HG02981 (cell line): ENCODE measurements at regions not wholly inside any gene's neighbourhood (a gene's known extent, or its start where the extent isn't known, plus 50 kb on each side); places are given as distances from the start of the nearest gene placed in this dataset.
"Not testable (repeated sequence)": the region's sequence is repeated elsewhere in the genome, so short reads cannot be mapped to it uniquely, and the experiment has no call there.

Source experiments
- ATAC-seq: cut with Tn5 transposase; IDR thresholded peaks from one replicate; pipeline ENCODE4 v1.9.1; 2021; ENCODE audit warnings: mild to moderate bottlenecking, moderate library complexity; ENCODE audit not compliant: unreplicated experiment

- ATAC-seq, result no peak
Measured at GRCh38 chrX:45524296-45524695, 323.6 kb upstream of the DIPK2B start.

- no peak for ATAC-seq
Measured at GRCh38 chrX:45518552-45518951, 317.9 kb upstream of the DIPK2B start.

GRCh38 chrX:45517090-45517973, 316.7 kb upstream of the DIPK2B start:
- ATAC-seq, result no peak

- no peak for ATAC-seq
Measured at GRCh38 chrX:45515262-45516215, 314.9 kb upstream of the DIPK2B start.

GRCh38 chrX:45513042-45513441, 312.4 kb upstream of the DIPK2B start:
- ATAC-seq, result no peak

- no peak for ATAC-seq
Measured at GRCh38 chrX:45508454-45508853, 307.8 kb upstream of the DIPK2B start.

GRCh38 chrX:45506149-45506730, 305.6 kb upstream of the DIPK2B start:
- no peak for ATAC-seq

- no peak for ATAC-seq
Measured at GRCh38 chrX:45505214-45505613, 304.5 kb upstream of the DIPK2B start.

- ATAC-seq, result not testable (repeated sequence)
Measured at GRCh38 chrX:45503787-45504362, 303.2 kb upstream of the DIPK2B start.

GRCh38 chrX:45502396-45502795, 301.7 kb upstream of the DIPK2B start:
- ATAC-seq, result no peak

- no peak for ATAC-seq
Measured at GRCh38 chrX:45497290-45497689, 296.6 kb upstream of the DIPK2B start.

GRCh38 chrX:45485719-45486118, 285.0 kb upstream of the DIPK2B start:
- no peak for ATAC-seq

GRCh38 chrX:45479835-45480422, 279.3 kb upstream of the DIPK2B start:
- no peak for ATAC-seq

GRCh38 chrX:45479196-45479834, 278.6 kb upstream of the DIPK2B start:
- no peak for ATAC-seq

GRCh38 chrX:45472968-45473367, 272.3 kb upstream of the DIPK2B start:
- no peak for ATAC-seq

GRCh38 chrX:45467537-45467936, 266.9 kb upstream of the DIPK2B start:
- not testable (repeated sequence) for ATAC-seq

- not testable (repeated sequence) for ATAC-seq
Measured at GRCh38 chrX:45455732-45456131, 255.1 kb upstream of the DIPK2B start.

- no peak for ATAC-seq
Measured at GRCh38 chrX:45454290-45454689, 253.6 kb upstream of the DIPK2B start.

- ATAC-seq, result no peak
Measured at GRCh38 chrX:45449982-45450381, 249.3 kb upstream of the DIPK2B start.

GRCh38 chrX:45447995-45448394, 247.3 kb upstream of the DIPK2B start:
- no peak for ATAC-seq
